SW480 (cell line): ENCODE measurements at regions not wholly inside any gene's neighbourhood (a gene's known extent, or its start where the extent isn't known, plus 50 kb on each side); places are given as distances from the start of the nearest gene placed in this dataset.
A peak's percentile ranks its signal among the peaks of the same experiment; 100 is the strongest.
"Not testable (repeated sequence)": the region's sequence is repeated elsewhere in the genome, so short reads cannot be mapped to it uniquely, and the experiment has no call there.

Source experiments
- DNase-seq: peaks from one replicate; pipeline ENCODE4 v3.0.0-alpha.2; 2016; ENCODE audit warnings: low spot score

DNA sequence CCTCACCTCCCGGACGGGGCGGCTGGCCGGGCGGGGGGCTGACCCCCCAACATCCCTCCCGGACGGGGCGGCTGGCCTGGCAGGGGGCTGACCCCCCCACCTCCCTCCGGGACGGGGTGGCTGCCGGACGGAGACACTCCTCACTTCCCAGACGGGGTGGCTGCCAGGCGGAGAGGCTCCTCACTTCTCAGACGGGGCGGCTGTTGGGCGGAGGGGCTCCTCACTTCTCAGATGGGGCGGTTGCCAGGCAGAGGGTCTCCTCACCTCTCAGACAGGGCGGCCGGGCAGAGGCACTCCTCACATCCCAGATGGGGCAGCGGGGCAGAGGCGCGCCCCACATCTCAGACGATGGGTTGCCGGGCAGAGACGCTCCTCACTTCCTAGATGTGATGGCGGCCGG is 1280.7 kb upstream of the SEL1L start:
- DNase-seq = not testable (repeated sequence)

DNA sequence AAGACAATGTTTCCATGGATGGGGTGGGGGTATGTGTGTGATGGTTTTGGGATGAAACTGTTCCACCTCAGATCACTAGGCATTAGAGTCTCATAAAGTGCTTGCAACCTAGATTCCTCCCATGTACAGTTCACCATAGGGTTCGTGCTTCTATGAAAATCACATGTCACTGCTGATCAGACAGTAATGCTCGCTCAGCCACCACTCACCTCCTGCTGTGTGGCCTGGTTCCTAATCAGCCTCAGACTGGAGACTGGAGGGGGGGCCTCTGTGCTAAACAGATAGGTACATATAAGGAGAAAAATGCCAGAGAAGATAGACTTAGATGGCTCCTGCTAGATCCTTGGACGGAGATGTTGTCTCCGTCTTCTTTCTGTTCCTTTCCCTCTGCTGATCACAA is 1296.9 kb upstream of the SEL1L start:
- no peak for DNase-seq

DNA sequence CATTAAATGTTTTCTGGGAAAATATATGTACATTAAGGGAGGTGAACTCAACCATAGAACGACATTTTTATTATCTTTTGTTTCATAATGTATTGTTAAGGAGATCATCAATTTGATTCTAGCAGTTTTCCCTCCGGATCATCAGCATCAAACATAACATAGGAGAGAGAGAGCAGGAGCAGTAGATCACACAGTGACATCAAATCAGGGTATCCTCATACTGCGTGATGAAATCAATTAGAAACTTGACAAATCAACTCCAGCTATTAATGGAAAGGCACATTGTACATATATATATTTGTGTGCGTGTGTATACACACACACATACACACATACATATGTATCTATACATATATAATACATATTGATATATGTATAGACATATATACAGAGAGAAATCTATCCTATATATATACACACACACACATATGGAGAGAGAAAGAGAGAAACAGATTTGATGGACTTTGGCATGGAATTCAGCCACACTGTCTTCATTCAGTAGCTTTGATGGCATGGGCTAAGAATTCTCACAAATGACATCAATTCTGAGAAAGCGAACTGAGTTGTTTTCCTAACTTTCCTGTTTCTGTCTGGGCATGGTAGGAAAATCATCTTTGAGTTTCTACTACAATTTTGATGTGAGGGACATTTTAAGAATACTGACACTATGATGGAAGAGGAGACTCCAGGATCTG is 1302.8 kb upstream of the SEL1L start:
- no peak for DNase-seq

DNA sequence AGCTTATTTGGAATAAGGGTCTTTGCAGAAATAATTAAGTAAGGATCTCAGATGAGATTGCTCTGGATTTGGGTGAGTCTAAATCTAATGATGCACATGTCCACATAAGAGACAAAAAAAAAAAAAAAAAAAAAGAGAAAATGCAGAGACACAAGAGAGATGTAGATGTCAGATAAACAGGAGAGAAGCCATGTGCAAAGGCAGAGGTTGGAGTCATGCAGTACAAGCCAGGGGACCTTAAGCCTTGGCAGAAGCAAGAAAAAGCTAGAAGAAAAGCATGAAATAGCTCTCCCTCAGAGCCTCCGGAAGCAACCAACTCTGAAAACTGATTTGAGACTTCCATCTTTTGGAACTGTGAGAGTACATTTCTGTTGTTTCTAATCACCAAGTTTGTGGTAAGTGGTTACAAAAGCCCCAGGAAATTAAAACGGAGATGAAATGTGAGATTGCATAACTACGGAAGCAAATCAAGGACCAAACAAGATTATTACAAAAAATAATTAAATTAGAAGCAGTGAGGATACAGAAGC is 1304.0 kb upstream of the SEL1L start:
- no peak for DNase-seq

DNA sequence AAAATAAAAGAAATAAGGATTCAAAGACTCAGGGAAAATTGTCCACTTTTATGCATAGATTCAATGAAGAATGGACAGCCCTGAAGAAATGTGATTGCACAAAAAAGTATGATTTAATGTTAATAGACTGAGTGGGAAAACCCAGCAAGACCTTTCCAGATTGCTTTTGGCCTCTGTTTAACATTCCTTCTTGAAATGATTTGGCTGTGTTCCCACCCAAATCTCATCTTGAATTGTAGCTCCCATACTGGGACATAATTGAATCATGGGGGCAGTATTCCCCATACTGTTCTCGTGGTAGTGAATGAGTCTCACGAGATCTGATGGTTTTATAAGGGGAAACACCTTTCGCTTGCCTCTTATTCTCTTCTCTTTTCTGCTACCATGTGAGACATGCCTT is 1316.9 kb upstream of the SEL1L start:
- no peak for DNase-seq

DNA sequence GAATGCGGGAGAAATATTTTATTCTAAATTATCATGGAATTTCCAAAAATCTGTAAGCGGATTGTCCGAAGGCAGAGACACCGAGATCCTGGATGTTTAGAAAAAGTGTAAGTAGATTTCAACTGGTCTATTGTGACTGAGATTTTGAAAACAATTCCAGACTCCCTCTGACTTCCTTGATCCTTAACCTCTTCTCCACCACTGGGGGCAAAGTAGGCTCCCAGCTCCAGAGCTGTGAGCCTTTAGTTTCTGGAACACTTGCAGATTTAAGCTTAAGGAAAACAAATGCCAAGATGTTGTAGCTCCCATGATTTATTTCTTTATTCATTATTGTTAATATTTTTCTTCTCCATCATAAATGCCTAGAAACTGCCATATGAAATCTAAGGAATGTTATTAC is 1320.5 kb upstream of the SEL1L start:
- DNase-seq = no peak

DNA sequence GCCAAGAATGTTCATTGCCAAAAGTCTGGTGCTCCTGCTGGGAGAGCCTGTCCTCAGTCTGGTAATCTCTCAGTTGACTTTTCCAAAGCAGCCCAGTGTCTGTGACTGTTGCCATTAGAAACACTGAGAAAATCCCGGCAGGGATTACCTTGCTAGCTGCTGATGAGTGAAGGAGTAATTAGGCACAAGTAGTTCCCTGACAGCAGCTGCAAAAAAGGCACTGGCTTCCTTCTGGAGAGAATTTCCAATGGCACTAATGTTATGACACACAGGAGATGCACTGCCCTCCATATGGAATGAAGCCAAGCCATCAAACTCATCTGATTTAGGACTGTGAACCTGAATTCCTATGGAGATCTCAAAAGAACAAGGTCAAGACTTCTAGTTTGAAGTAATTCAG is 1321.2 kb upstream of the SEL1L start:
- DNase-seq = no peak

DNA sequence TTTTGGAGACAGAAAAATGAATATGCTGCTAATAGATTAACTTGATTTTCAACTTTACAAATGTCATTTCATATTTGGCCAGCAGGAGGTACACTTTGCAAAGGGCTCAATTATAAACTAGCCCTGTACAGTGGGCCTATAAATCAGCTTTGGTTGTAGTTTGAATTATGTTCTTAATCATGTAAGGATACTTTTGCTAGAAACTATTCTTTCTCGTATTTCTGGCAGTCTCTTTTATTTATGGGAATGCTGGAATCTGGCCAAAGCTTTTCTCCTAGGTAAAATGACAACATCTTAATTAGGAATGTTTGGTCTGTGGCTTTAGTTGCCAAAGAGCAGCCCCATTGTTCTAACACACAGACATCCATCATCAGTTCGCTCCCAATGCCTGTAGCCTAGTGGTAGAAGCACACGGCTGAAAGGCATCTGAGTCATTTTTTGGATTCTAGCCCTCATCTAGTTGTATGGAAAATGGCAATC is 1322.3 kb upstream of the SEL1L start:
- peak; percentile 5 for DNase-seq

DNA sequence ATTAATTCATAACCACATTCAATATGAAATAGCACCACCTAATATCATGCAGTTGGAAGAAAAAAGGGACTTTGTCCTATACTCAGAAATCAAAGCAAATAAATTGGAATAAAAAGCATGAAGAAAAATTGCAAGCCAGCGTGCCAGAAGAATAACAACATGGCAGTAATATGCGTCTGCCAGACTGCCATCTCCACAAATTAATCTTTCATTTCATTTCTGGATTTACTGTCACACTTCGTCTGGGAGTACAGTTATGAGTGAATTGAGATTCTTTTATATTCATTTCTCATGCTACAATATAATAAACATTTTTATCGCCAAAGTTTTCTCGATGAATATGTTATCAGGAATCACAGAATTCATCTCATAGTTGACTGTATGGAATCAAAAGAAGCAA is 1327.7 kb upstream of the SEL1L start:
- DNase-seq = no peak

DNA sequence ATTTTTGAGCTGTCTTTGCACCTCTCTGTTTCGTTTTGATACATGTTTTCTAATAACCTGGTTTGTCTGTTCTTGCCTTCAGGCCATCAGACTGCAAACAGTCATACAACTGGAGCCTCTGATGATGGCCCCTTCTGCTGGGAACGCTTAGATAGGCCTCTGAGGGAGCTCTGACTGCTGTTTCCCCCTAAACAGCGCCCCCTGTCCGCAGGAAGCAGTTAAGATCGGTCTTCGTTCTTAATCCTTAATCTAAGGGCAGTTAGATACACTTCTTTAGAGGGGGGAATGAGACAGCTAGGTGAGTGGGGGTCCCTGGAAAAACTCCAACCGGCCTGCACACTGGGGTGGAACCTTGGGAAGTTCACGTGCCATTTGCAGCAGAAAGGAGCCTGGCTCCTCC is 1338.8 kb upstream of the SEL1L start:
- DNase-seq = no peak

DNA sequence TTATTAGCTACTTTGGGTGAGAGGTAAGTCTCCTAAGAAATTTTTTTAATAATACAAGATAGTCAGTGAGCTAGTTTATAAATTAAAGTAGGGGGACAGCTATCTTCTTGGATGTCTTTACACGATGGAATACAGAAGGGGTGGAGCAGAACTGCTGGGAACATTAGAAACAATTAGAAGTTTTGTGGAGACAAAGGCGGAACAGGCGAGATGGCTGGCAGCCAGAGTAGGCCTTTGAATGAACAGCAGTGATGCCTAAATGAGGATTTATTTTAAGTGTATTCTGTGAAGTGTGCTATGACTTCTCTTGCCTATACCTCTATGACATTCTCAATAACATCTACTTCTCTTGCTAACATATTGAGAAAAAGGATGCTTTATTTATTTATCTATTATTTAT is 1345.3 kb upstream of the SEL1L start:
- no peak for DNase-seq

DNA sequence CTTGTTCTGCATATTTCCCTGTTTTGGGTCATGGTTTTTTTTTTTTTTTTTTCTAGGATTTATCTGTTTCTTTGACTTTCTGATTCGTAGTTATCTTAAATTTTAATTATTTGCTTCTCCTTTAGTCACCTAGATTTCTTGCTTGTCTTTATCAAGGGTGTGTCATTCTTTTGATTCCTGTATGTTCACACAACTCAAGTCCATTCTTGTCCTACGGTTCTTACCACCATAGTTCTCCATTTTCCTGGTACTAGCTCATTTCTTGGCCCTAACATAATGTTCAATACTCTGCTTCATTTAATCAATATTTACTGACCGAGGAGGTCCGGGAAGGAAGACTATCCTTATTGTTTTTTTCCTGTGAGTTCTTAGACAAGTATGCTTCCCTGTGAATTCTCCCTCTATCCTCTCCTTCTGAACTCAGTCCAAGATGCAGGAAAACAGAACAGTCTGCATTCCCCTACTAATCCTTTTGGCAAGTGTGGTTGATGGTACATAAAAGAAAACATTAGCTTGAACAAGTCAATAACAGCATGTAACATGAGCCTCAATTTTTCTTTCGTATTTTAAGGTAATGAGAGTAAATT is 1346.4 kb upstream of the SEL1L start:
- DNase-seq = no peak

DNA sequence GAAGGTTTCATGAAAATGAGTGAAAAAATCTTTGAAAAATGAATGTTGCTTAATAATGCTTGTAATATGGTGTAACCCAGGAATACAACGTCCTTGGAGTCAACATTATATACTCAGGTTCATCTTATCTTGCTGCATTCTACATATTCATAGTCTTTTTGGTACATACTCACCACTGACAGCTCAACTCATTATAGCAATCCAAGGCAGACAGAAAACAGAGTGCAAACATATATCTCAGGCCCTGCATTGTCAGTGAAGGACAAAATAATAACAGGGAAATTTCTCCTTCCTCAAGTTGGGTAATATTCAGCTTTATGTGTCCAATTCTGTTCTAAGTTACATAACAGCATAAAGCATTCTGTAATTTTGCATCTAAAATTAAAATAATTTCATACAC is 1353.0 kb upstream of the SEL1L start:
- DNase-seq = no peak

DNA sequence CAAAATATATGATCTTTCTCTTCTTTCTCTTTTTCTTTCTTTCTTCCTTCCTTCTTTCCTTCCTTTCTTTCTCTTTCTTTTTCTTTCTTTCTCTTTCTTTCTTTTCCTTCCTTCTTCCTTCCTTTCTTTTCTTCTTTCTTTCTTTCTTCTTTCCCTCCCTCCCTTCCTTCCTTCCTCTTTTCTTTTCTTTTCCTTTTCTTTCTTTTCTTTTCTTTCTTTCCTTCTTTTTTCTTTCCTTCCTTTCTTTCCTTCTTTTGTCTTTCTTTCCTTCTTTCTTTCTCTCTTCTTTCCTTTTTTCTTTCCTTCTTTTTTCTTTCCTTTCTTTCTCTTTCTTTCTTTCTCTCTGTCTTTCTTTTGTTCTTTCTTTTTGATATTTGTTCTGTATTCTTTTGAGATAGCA is 1356.0 kb upstream of the SEL1L start:
- DNase-seq = no peak

DNA sequence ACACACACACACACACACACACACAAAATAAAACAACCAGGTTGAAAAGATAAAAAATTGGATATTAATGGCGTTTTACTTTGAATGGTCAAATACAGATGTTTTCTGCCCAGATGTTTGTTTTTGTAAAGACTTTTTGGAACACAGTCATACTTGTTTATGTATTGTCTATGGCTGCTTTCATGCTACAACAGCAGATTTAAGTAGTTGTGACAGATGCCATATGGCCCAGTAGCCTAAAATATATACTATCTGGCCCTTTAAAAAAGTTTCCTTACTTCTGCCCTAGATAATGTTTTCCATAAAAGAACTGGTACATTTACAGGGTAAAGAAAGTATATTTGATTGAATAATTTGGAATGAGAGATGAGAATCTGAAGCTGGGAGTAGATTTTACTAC is 1362.8 kb upstream of the SEL1L start:
- DNase-seq = no peak

DNA sequence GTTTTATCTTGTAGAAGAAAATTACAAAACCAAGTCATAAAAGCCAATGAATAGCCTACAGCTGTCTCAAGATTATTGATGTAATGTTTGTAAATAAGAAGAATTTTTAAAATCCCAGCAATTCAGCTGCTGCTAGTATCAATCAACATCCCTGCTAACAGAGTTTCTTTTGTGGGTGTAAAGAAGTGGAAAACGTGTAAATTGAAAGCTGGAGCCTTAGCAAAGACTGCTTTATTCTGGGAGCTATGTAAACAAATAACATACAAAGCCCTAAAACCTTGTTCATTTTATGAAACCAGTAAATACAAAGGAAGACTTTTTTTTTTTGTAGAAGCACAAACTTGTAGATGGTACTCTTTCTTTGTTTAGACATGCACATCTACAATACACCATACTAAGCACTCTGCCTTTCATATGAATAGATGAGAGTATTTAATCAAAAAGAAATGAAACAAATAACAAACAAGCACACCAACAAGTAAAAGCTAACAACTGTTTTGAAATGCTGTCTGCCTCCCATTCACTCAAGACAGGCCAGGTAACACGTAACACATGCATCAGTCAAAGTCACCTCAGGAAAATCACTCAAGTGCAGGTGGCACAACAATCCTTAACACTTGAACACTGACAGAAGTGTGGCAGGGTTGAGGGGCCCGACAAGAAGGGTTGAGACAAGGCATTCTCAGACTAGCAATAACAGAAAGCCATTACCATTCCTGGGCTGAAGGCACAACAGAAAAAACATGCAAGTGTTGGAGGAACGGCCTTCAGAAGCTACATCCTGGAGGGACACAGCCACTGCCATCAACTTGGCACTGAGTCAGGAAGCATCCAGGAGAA is 1364.0 kb upstream of the SEL1L start:
- DNase-seq = no peak

DNA sequence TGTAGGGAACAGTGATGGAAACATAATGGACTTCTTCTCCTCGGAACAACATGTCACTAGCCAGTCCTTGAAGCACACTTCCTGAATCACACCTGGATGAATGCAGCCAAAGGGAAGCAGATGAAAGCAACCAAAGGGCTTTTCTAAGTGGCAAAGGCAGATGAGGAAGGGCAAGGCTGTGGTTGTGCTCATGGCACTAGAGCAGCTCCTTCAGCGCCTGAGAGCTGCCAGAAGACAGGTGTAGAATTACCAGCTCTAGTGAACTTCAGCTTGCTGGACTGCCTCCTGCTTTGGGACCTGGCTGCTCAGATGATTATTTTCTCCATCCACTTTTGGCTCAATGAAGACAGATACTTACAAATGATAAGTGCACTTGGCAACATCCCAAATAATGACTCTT is 1372.1 kb upstream of the SEL1L start:
- DNase-seq = no peak

DNA sequence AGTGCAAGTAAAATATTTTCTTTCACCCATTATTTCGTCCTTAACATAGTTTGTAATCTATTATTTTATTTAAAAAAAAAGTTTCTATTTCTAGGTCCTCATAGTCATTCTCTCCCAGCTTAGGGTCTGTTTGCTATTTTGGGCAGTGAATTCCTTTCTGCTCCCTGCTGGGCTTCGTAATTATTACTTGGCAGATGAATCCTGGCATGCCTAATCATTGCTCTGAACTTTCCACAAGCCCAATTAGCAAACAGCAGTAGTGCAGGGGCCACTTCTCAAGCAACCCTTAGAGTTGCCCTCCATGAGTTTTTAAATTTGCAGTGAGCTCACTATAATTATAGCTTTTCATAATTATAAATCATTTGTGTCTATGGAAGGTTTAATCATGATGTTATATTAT is 1378.3 kb upstream of the SEL1L start:
- no peak for DNase-seq

DNA sequence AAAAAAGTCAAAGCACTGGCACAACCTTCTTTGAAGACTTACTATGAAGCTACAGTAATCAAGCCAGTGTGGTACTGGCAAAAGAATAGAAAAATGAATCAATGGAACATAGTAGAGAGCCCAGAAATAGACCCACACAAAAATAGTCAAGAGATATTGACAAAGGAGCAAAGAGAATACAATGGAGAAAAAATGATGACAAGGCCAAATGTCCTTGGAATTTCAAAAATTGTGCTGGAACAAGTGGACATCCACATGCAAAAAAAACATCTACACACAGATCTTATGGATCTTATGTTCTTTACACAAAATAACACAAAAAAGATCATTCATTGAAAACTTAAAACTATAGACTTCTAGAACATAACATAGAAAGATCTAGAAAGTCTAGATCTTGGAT is 1379.7 kb upstream of the SEL1L start:
- DNase-seq = no peak

DNA sequence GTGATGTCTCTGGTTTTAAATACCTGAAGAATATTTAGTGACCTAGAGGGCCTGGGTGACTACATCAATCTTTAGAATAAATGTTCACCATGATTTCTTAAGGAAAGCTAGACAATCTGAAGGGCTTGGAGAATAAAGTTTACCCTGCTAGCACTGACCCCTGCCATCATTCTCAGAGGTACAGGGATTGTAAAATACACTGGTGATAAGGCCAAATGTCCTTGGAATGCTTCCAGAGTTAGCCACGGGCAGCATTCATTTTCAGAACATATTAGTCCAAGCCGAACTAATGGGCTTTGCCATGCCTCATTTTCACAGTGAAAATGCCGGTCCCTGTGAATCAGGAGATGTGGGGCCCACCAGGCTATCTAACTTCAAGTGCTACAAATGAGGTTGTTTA is 1381.7 kb upstream of the SEL1L start:
- no peak for DNase-seq

DNA sequence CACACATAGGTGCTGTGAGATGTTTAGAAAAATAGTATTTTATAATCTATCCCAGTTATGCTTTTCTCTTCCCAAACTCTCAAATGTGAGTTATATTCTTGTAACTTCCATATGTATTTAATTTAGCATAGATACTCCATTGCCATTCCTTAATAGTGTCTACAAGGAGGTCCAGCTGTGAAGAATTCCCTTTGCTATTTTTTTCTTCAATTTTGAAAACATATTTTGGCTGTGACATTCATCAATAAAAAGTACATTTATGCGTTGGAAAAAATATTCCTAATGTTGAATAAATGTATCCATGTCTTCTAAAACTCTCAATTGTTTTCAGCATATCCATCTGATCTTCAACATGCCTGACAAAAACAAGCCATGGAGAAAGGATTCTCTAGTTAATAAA is 1402.0 kb upstream of the SEL1L start:
- no peak for DNase-seq

DNA sequence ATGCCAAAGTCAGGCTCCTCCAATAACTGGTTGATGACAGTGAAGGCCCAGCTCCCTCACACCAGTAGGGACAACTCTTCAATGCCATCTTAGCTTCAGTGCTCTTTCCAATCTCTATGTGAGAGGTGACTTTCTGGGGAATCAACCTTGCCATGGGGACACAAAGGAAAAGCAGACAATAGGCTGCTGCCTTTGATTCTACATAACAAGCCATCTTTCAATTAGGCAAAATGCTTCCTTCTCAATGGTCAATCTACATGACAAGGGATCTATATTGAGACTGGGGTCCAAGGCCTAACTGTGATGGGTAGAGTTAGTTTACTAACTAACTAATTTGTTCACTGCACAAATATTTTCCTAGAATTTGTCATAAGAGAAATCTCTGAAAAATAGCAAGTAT is 1417.5 kb upstream of the SEL1L start:
- DNase-seq = no peak

DNA sequence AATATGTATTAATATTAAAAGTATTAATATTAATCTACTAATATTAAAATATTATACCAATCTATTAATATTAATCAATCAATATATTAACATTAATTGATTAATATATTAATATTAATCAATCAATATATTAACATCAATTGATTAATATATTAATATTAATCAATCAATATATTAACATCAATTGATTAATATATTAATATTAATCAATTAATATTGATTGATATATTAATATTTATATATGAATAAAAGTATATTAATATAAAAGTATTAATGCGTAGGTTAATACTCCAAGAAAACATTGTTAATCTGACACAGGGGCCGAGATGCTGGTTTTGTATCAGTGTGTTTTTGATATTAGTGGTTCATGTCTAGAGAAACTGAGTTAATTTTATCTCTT is 1430.1 kb upstream of the SEL1L start:
- no peak for DNase-seq
